CD4-positive, alpha-beta memory T cell (primary cell): ENCODE measurements at regions not wholly inside any gene's neighbourhood (a gene's known extent, or its start where the extent isn't known, plus 50 kb on each side); places are given as distances from the start of the nearest gene placed in this dataset.

Source experiments
- CTCF ChIA-PET: fragments of 350-600 bp; sonication (Branson Sonifier 250); formaldehyde crosslinking; loops from one replicate; lab custom pipeline; 2021; ENCODE audit warnings: inconsistent platforms; ENCODE audit not compliant: partially characterized antibody; lab: Charles Lee
- POLR2A ChIA-PET: fragments of 350-600 bp; sonication (Branson Sonifier 250); formaldehyde crosslinking; loops from one replicate; lab custom pipeline; 2021; ENCODE audit not compliant: partially characterized antibody; lab: Charles Lee
- DNase-seq, 5 donors: peaks; one replicate each; pipeline versions ENCODE4 v3.0.0 to v3.0.0-alpha.2; 2020 to 2022; ENCODE audit warnings: mixed read lengths in 1 of 5
- H3K27ac ChIP-seq: one replicate; pipeline ENCODE4 v1.7.0; 2013; ENCODE audit warnings: low read depth, low read length
- H3K27me3 ChIP-seq: 2 replicates; pipeline ENCODE4 v1.7.0; 2013; ENCODE audit warnings: mild to moderate bottlenecking, low read length, moderate library complexity; ENCODE audit not compliant: insufficient read depth
- H3K36me3 ChIP-seq: 2 replicates; pipeline ENCODE4 v1.7.0; 2013; ENCODE audit warnings: mild to moderate bottlenecking, low read length, moderate library complexity; ENCODE audit not compliant: insufficient read depth
- H3K4me1 ChIP-seq: 2 replicates; pipeline ENCODE4 v1.7.0; 2013; ENCODE audit warnings: mild to moderate bottlenecking, low read length, moderate library complexity; ENCODE audit not compliant: insufficient read depth
- H3K4me3 ChIP-seq, 2 donors: one replicate each; pipeline ENCODE4 v1.7.0; 2013; ENCODE audit warnings: low read length in 2 of 2, mild to moderate bottlenecking in 1 of 2
- H3K9me3 ChIP-seq, 2 donors: one replicate each; pipeline ENCODE4 v1.7.0; 2013; ENCODE audit warnings: low read length in 2 of 2, control low read depth in 1 of 2; ENCODE audit not compliant: control insufficient read depth in 1 of 2
- H3K27ac Mint-ChIP-seq, 7 donors: one replicate each; pipeline ENCODE4 v1.8.0; 2020 to 2021; ENCODE audit warnings: mixed read lengths in 7 of 7, mild to moderate bottlenecking in 6 of 7, inconsistent platforms in 3 of 7, moderate library complexity in 3 of 7
- H3K27me3 Mint-ChIP-seq, 2 donors: one replicate each; pipeline ENCODE4 v1.8.0; 2020 to 2021; ENCODE audit warnings: mixed read lengths in 2 of 2
- H3K36me3 Mint-ChIP-seq, 2 donors: one replicate each; pipeline ENCODE4 v1.8.0; 2020 to 2021; ENCODE audit warnings: mixed read lengths in 2 of 2, inconsistent platforms in 1 of 2, mild to moderate bottlenecking in 1 of 2
- H3K4me1 Mint-ChIP-seq, 4 donors: one replicate each; pipeline ENCODE4 v1.8.0; 2020 to 2021; ENCODE audit warnings: mixed read lengths in 4 of 4, mild to moderate bottlenecking in 1 of 4
- H3K4me3 Mint-ChIP-seq, 8 donors: one replicate each; pipeline ENCODE4 v1.8.0; 2020 to 2021; ENCODE audit warnings: mixed read lengths in 8 of 8, mild to moderate bottlenecking in 7 of 8, moderate library complexity in 6 of 8, inconsistent platforms in 3 of 8
- H3K9me3 Mint-ChIP-seq, 8 donors: one replicate each; pipeline ENCODE4 v1.8.0; 2020 to 2021; ENCODE audit warnings: mixed read lengths in 8 of 8, mild to moderate bottlenecking in 5 of 8, inconsistent platforms in 3 of 8, moderate library complexity in 1 of 8
- intact Hi-C: fragments of 100-400 bp; cut with micrococcal nuclease; formaldehyde crosslinking; loops from one replicate; pipeline ENCODE4 v1.15.1; 2023

- H3K4me3 Mint-ChIP-seq, result no peak overlapping the region
- Histone ChIP-seq H3K4me1 (no peaks in the 10 kb centered on the region), H3K9me3 (no peaks in the 10 kb centered on the region), H3K4me3 (no peak overlapping the region), H3K36me3 (no peaks in the 10 kb centered on the region), H3K27me3 (no peaks in the 10 kb centered on the region), H3K27ac (no peak overlapping the region)
- CTCF ChIA-PET, result no interaction called here
- POLR2A ChIA-PET, result no interaction called here
- H3K27ac Mint-ChIP-seq, result no peak overlapping the region
- intact Hi-C loops, result no loop called here
- no peak for DNase-seq
- H3K27me3 Mint-ChIP-seq, result peaks cover 2 to 4% of the 10 kb centered on the region in 2 donors
- H3K9me3 Mint-ChIP-seq, result peaks cover 0 to 10% (median 2%) of the 10 kb centered on the region in 8 donors
- H3K4me1 Mint-ChIP-seq, result no peaks in the 10 kb centered on the region
- H3K36me3 Mint-ChIP-seq, result no peaks in the 10 kb centered on the region
Observed at GRCh38 chr12:102694903-102695302, 214.5 kb upstream of the IGF1 start.

GRCh38 chr12:102691773-102692555 lies 211.6 kb upstream of the IGF1 start:
- Mint-ChIP-seq H3K4me1 (no peaks in the 10 kb centered on the region), H3K36me3 (no peaks in the 10 kb centered on the region), H3K9me3 (peaks cover 0 to 10% (median 3%) of the 10 kb centered on the region in 8 donors), H3K27ac (no peak overlapping the region), H3K27me3 (peaks cover 2 to 4% of the 10 kb centered on the region in 2 donors), H3K4me3 (no peak overlapping the region)
- no peaks in the 10 kb centered on the region for H3K9me3 ChIP-seq
- H3K27me3 ChIP-seq, result no peaks in the 10 kb centered on the region
- H3K4me3 ChIP-seq, result no peak overlapping the region
- CTCF ChIA-PET, result interaction anchor here (1.9 kb wide), 1 partner anchor 10 kb away, joined by 4 read pairs; no protein-coding TSS in a partner anchor
- H3K4me1 ChIP-seq, result no peaks in the 10 kb centered on the region
- POLR2A ChIA-PET, result no interaction called here
- intact Hi-C loops, result no loop called here
- no peak overlapping the region for H3K27ac ChIP-seq
- H3K36me3 ChIP-seq, result no peaks in the 10 kb centered on the region
- DNase-seq, result no peak

- CTCF ChIA-PET, result interaction anchor here (1.9 kb wide), 1 partner anchor 12 kb away, joined by 4 read pairs; no protein-coding TSS in a partner anchor
- no peak overlapping the region for H3K27ac Mint-ChIP-seq
Observed at GRCh38 chr12:102690253-102690652, 209.9 kb upstream of the IGF1 start.

GRCh38 chr12:102689701-102690100 lies 209.3 kb upstream of the IGF1 start:
- H3K4me3 ChIP-seq, result no peak overlapping the region
- DNase-seq, result no peak
- no peak overlapping the region for H3K4me3 Mint-ChIP-seq
- H3K27ac ChIP-seq, result no peak overlapping the region
- no peaks in the 10 kb centered on the region for H3K4me1 ChIP-seq
- H3K27me3 ChIP-seq, result no peaks in the 10 kb centered on the region
- peaks cover 0 to 9% (median 2%) of the 10 kb centered on the region in 8 donors for H3K9me3 Mint-ChIP-seq
- ChIA-PET POLR2A (no interaction called here), CTCF (interaction anchor here (1.9 kb wide), 1 partner anchor 13 kb away, joined by 4 read pairs; no protein-coding TSS in a partner anchor)
- no peaks in the 10 kb centered on the region for H3K9me3 ChIP-seq
- intact Hi-C loops, result no loop called here
- no peaks in the 10 kb centered on the region for H3K36me3 Mint-ChIP-seq
- no peaks in the 10 kb centered on the region for H3K36me3 ChIP-seq
- peaks cover 2 to 4% of the 10 kb centered on the region in 2 donors for H3K27me3 Mint-ChIP-seq
- H3K4me1 Mint-ChIP-seq, result no peaks in the 10 kb centered on the region
- H3K27ac Mint-ChIP-seq, result no peak overlapping the region

More at GRCh38 chr12:102690253-102690652, 209.9 kb upstream of the IGF1 start:
- DNase-seq, result no peak
- no peak overlapping the region for H3K27ac ChIP-seq
- no peaks in the 10 kb centered on the region for H3K27me3 ChIP-seq
- Mint-ChIP-seq H3K9me3 (peaks cover 0 to 9% (median 3%) of the 10 kb centered on the region in 8 donors), H3K4me1 (no peaks in the 10 kb centered on the region), H3K4me3 (no peak overlapping the region), H3K36me3 (no peaks in the 10 kb centered on the region), H3K27me3 (peaks cover 2 to 4% of the 10 kb centered on the region in 2 donors)
- H3K36me3 ChIP-seq, result no peaks in the 10 kb centered on the region
- H3K4me3 ChIP-seq, result no peak overlapping the region
- H3K4me1 ChIP-seq, result no peaks in the 10 kb centered on the region
- POLR2A ChIA-PET, result no interaction called here
- H3K9me3 ChIP-seq, result no peaks in the 10 kb centered on the region
- intact Hi-C loops, result no loop called here

GRCh38 chr12:102687523-102687922 lies 207.2 kb upstream of the IGF1 start:
- CTCF ChIA-PET, result no interaction called here
- Mint-ChIP-seq H3K36me3 (no peaks in the 10 kb centered on the region), H3K27me3 (peaks cover 0 to 4% of the 10 kb centered on the region in 2 donors), H3K4me3 (no peak overlapping the region), H3K4me1 (no peaks in the 10 kb centered on the region), H3K9me3 (peaks cover 0 to 6% (median 0%) of the 10 kb centered on the region in 8 donors), H3K27ac (no peak overlapping the region)
- Histone ChIP-seq H3K27me3 (no peaks in the 10 kb centered on the region), H3K9me3 (no peaks in the 10 kb centered on the region), H3K4me3 (no peak overlapping the region), H3K4me1 (no peaks in the 10 kb centered on the region), H3K36me3 (no peaks in the 10 kb centered on the region), H3K27ac (no peak overlapping the region)
- POLR2A ChIA-PET, result no interaction called here
- no peak for DNase-seq
- intact Hi-C loops, result no loop called here

DNA sequence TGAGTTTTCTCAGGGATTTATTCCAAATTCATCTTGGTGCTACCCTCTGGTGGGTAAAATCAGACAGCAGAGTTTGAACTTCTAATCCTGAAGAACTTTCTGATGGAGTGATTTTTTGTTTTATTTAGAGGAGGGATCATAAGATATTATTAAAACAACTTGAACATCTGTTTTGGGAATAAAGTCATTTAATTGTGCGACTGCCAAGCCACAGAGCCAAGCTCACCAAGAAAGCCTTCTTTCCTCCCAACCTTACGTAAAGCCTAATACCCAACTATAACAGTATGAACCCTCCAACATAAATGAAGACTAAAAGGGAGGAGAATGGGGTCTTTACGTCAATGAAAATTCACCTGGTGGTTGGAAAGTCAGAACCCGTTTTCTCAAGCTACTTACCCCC lies 205.5 kb upstream of the IGF1 start:
- DNase-seq, result no peak
- no peaks in the 10 kb centered on the region for H3K27me3 ChIP-seq
- H3K27ac Mint-ChIP-seq, result no peak overlapping the region
- no peaks in the 10 kb centered on the region for H3K36me3 Mint-ChIP-seq
- no peaks in the 10 kb centered on the region for H3K9me3 ChIP-seq
- H3K4me1 Mint-ChIP-seq, result no peaks in the 10 kb centered on the region
- H3K36me3 ChIP-seq, result no peaks in the 10 kb centered on the region
- no peak overlapping the region for H3K4me3 ChIP-seq
- peaks cover 0 to 1% of the 10 kb centered on the region in 2 donors for H3K27me3 Mint-ChIP-seq
- intact Hi-C loops, result no loop called here
- ChIA-PET POLR2A (no interaction called here), CTCF (no interaction called here)
- H3K27ac ChIP-seq, result no peak overlapping the region
- H3K4me3 Mint-ChIP-seq, result no peak overlapping the region
- peaks cover 0 to 6% (median 0%) of the 10 kb centered on the region in 8 donors for H3K9me3 Mint-ChIP-seq
- H3K4me1 ChIP-seq, result no peaks in the 10 kb centered on the region

- no peaks in the 10 kb centered on the region for H3K36me3 ChIP-seq
- Mint-ChIP-seq H3K27ac (no peak overlapping the region), H3K27me3 (no peaks in the 10 kb centered on the region), H3K36me3 (no peaks in the 10 kb centered on the region), H3K4me3 (no peak overlapping the region), H3K9me3 (peaks cover 0 to 6% (median 0%) of the 10 kb centered on the region in 8 donors), H3K4me1 (no peaks in the 10 kb centered on the region)
- intact Hi-C loops, result no loop called here
- no peak overlapping the region for H3K27ac ChIP-seq
- no peaks in the 10 kb centered on the region for H3K4me1 ChIP-seq
- H3K9me3 ChIP-seq, result no peaks in the 10 kb centered on the region
- DNase-seq, result no peak
- H3K4me3 ChIP-seq, result no peak overlapping the region
- H3K27me3 ChIP-seq, result no peaks in the 10 kb centered on the region
- CTCF ChIA-PET, result no interaction called here
- POLR2A ChIA-PET, result no interaction called here
Observed at GRCh38 chr12:102685172-102685571, 204.8 kb upstream of the IGF1 start.
